ENCODE measurements at regions not wholly inside any gene's neighbourhood (a gene's known extent, or its start where the extent isn't known, plus 50 kb on each side); places are given as distances from the start of the nearest gene placed in this dataset.

DNA sequence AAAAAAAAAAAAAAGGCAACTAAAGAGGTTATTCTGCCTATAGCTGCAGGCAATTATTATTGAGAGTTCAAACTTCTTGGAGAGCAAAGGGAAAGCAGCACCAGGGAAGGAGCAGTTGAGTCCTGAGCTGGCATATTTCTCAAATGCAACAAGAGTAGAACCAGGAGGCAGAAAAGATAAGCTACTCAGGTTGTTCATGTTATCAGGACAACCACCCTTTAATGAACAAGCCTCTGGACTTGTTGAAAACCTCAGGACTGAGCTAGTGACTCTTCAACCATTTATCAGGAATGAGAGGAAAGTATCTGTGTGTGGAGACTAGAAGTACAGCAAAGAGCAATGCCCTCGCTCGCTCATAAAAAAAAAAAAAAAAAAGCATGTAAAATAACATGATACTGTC lies 183.0 kb downstream of the KCTD12 start (continued):
- no peak for TF ChIP-seq CHD7 (IDR thresholded peaks at IDR 0.05; ENCODE audit: insufficient replicate concordance, low read length)
- no peak for TF ChIP-seq BACH1 (IDR thresholded peaks at IDR 0.05; ENCODE audit: low read length)
- TF ChIP-seq TAF7 (optimal IDR thresholded peaks at IDR 0.05; ENCODE audit: borderline replicate concordance, low read depth, low read length) = no peak
- TF ChIP-seq CBX5 (IDR thresholded peaks at IDR 0.05; ENCODE audit: low read depth, low read length) = no peak

All from H1 (cell line).